HCT116 (cell line): ENCODE measurements at regions not wholly inside any gene's neighbourhood (a gene's known extent, or its start where the extent isn't known, plus 50 kb on each side); places are given as distances from the start of the nearest gene placed in this dataset.

Source experiments
- ATAC-seq: fragments of 200-7000 bp; cut with Tn5 transposase; 2 replicates; pipeline ENCODE4 v1.9.1; 2020; ENCODE audit warnings: mild to moderate bottlenecking, moderate library complexity
- BruUV-seq: library from RNA; stranded (reverse); fragments of 400-500 nt; replicated peaks from 2 replicates; lab custom pipeline; 2021; lab: Mats Ljungman, UMichigan
- CTCF ChIA-PET: fragments of 300-600 bp; sonication (Branson Sonifier 250); formaldehyde crosslinking; loops from one replicate; lab custom pipeline; 2021; ENCODE audit warnings: antibody characterized with exemption; lab: Charles Lee
- POLR2A ChIA-PET: fragments of 300-600, 350-600 bp; sonication (Branson Sonifier 250); formaldehyde crosslinking; loops from one replicate; lab custom pipeline; 2021; ENCODE audit warnings: antibody characterized with exemption; lab: Charles Lee
- RAD21 ChIA-PET, 2 experiments: fragments of 300-600 bp; sonication (Branson Sonifier 250); formaldehyde crosslinking; loops; one replicate each; lab custom pipeline; 2023; ENCODE audit warnings: low total read pairs in 2 of 2; ENCODE audit not compliant: uncharacterized antibody in 2 of 2, unreplicated experiment in 2 of 2, low non-redundant PET in 1 of 2; lab: Charles Lee
- DNase-seq: peaks from one replicate; pipeline ENCODE4 v3.0.0-alpha.2; 2010; ENCODE audit warnings: low read depth, low spot score
- H2AFZ ChIP-seq: fragments of 200-600 bp; shearing (Covaris generic), sonication (generic); 2 replicates; pipeline ENCODE4 v1.6.1; 2017; ENCODE audit warnings: low read depth, mixed run types, mixed read lengths, antibody characterized with exemption, low read length; ENCODE audit not compliant: poor library complexity, severe bottlenecking
- H3K27ac ChIP-seq: 2 replicates; pipeline ENCODE4 v1.5.1; 2012; ENCODE audit warnings: low read depth, low read length
- H3K27me3 ChIP-seq: fragments of 200-600 bp; sonication (generic); 2 replicates; pipeline ENCODE4 v1.6.1; 2016; ENCODE audit warnings: mixed run types, low read length, mixed read lengths; ENCODE audit not compliant: insufficient read depth
- H3K36me3 ChIP-seq, 2 experiments: fragments of 200-500 bp in 1 of 2; fragments of 200-600 bp in 1 of 2; sonication (Bioruptor generic) in 1 of 2; sonication (generic) in 1 of 2; 2 replicates each; pipeline versions ENCODE4 v1.5.1 to v1.6.1; 2014 to 2016; ENCODE audit warnings: low read length in 2 of 2, inconsistent platforms in 1 of 2, mixed read lengths in 1 of 2, mixed run types in 1 of 2; ENCODE audit not compliant: insufficient read depth in 2 of 2, control insufficient read depth in 1 of 2
- H3K4me1 ChIP-seq, 2 experiments: fragments of 200-600 bp in 1 of 2; sonication (generic) in 1 of 2; 2 replicates each; pipeline versions ENCODE4 v1.5.1 to v1.6.1; 2012 to 2017; ENCODE audit warnings: low read length in 2 of 2, inconsistent platforms in 1 of 2, mild to moderate bottlenecking in 1 of 2, mixed read lengths in 1 of 2, mixed run types in 1 of 2, moderate library complexity in 1 of 2; ENCODE audit not compliant: insufficient read depth in 2 of 2, control insufficient read depth in 1 of 2
- H3K4me2 ChIP-seq: fragments of 200-600 bp; sonication (generic); 2 replicates; pipeline ENCODE4 v1.6.1; 2017; ENCODE audit warnings: mixed run types, low read length, mixed read lengths
- H3K4me3 ChIP-seq, 2 experiments: fragments of 200-600 bp in 1 of 2; sonication (generic) in 1 of 2; replicated peaks in 1 of 2; 2 replicates each; pipeline ENCODE4 v1.5.1; 2011 to 2016; ENCODE audit warnings: low read length in 2 of 2, control low read depth in 1 of 2, low read depth in 1 of 2, mild to moderate bottlenecking in 1 of 2, mixed read lengths in 1 of 2, mixed run types in 1 of 2
- H3K79me2 ChIP-seq: fragments of 200-600 bp; sonication (generic); 2 replicates; pipeline ENCODE4 v1.6.1; 2017; ENCODE audit warnings: mild to moderate bottlenecking, mixed run types, low read length, moderate library complexity, mixed read lengths; ENCODE audit not compliant: insufficient read depth
- H3K9ac ChIP-seq: fragments of 200-600 bp; sonication (generic); 2 replicates; pipeline ENCODE4 v1.6.1; 2016; ENCODE audit warnings: low read length, mixed read lengths
- H3K9me2 ChIP-seq: fragments of 200-600 bp; sonication (generic), shearing (Covaris generic); 2 replicates; pipeline ENCODE4 v1.6.1; 2017; ENCODE audit warnings: mixed run types, mild to moderate bottlenecking, moderate library complexity; ENCODE audit not compliant: insufficient read depth
- H3K9me3 ChIP-seq, 2 experiments: fragments of 200-500 bp in 1 of 2; fragments of 200-600 bp in 1 of 2; sonication (Bioruptor generic) in 1 of 2; sonication (generic) in 1 of 2; 2 replicates each; pipeline ENCODE4 v1.6.1; 2014 to 2017; ENCODE audit warnings: low read length in 2 of 2, mixed read lengths in 2 of 2, inconsistent platforms in 1 of 2, low read depth in 1 of 2, mild to moderate bottlenecking in 1 of 2, mixed run types in 1 of 2, moderate library complexity in 1 of 2; ENCODE audit not compliant: control insufficient read depth in 1 of 2, insufficient read depth in 1 of 2
- H4K20me1 ChIP-seq: fragments of 200-600 bp; sonication (generic), shearing (Covaris generic); 2 replicates; pipeline ENCODE4 v1.6.1; 2017; ENCODE audit warnings: mixed run types, mild to moderate bottlenecking, moderate library complexity; ENCODE audit not compliant: insufficient read depth
- CBX3 ChIP-seq: IDR thresholded peaks from 2 replicates; pipeline ENCODE4 v1.6.1; 2012; ENCODE audit warnings: low read depth
- EGR1 ChIP-seq: IDR thresholded peaks from 2 replicates; pipeline ENCODE4 v1.6.1; 2012; ENCODE audit warnings: low read depth
- EZH2 ChIP-seq: fragments of 200-600 bp; sonication (generic); IDR thresholded peaks from 2 replicates; pipeline ENCODE4 v1.6.1; 2017; ENCODE audit warnings: antibody characterized with exemption, mixed run types
- JUND ChIP-seq: IDR thresholded peaks from 2 replicates; pipeline ENCODE4 v1.6.1; 2012
- RAD21 ChIP-seq: IDR thresholded peaks from 2 replicates; pipeline ENCODE4 v1.6.1; 2012; ENCODE audit warnings: low read depth, mild to moderate bottlenecking
- SIN3A ChIP-seq: IDR thresholded peaks from 2 replicates; pipeline ENCODE4 v1.6.1; 2012; ENCODE audit warnings: low read depth
- TCF7L2 ChIP-seq: IDR thresholded peaks from 2 replicates; pipeline ENCODE4 v1.7.0; 2011; ENCODE audit warnings: borderline replicate concordance, inconsistent platforms; ENCODE audit not compliant: insufficient read depth, insufficient read length; ENCODE audit errors: extremely low read depth
- YY1 ChIP-seq: IDR thresholded peaks from 2 replicates; pipeline ENCODE4 v1.6.1; 2011; ENCODE audit warnings: low read length, low read depth, moderate library complexity, mild to moderate bottlenecking; ENCODE audit not compliant: insufficient replicate concordance; ENCODE audit errors: extremely low read depth
- ZBTB33 ChIP-seq: IDR thresholded peaks from 2 replicates; pipeline ENCODE4 v1.6.1; 2011; ENCODE audit warnings: mild to moderate bottlenecking, low read length, moderate library complexity; ENCODE audit not compliant: insufficient replicate concordance; ENCODE audit errors: extremely low read depth
- ZFX ChIP-seq: fragments of 450-650 bp; IDR thresholded peaks from 2 replicates; pipeline ENCODE4 v1.6.1; 2017
- intact Hi-C: fragments of 100-400 bp; cut with micrococcal nuclease; formaldehyde crosslinking; loops from 2 replicates; pipeline ENCODE4 v1.10.0; 2022
- TF ChIP-seq, protein P1 (sequence below): IDR thresholded peaks from 2 replicates; pipeline ENCODE4 v1.6.1; 2012

DNA sequence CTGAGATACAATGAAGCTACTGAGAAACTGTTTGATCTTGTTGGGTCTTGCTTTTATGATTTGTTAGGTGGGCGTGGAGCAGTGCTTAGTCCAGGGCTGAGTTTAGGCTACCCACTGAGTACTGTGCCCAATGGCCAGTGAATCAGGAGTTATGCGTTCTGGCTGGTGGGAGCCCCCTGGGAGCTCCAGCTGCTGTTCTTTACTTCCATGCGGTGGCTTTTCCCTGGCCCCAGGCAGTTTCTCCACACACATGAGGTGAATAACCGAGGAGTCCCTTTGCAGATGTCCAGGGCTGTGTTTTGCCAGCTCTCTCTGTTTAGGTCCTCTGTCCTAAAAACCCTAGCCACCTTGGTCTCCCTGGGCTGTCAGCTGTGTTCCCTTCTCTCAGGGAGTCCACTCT is 106.5 kb downstream of the KLF13 start:
- ChIA-PET RAD21 (no interaction called here), POLR2A (no interaction called here), CTCF (interaction anchor here (0.7 kb wide), 1 partner anchor 218 kb away, joined by 3 read pairs; no protein-coding TSS in a partner anchor)
- Histone ChIP-seq H4K20me1 (no peaks in the 10 kb centered on the region), H3K9ac (no peak overlapping the region), H3K27ac (no peak overlapping the region), H3K4me2 (no peak overlapping the region), H3K27me3 (no peaks in the 10 kb centered on the region), H3K4me1 (peaks cover 5 to 13% of the 10 kb centered on the region in 2 experiments), H3K36me3 (no peaks in the 10 kb centered on the region), H3K79me2 (no peaks in the 10 kb centered on the region), H3K9me2 (no peaks in the 10 kb centered on the region), H3K4me3 (no peak overlapping the region), H3K9me3 (no peaks in the 10 kb centered on the region), H2AFZ (no peak overlapping the region)
- BruUV-seq, result no TSS peak
- ATAC-seq (no peak), DNase-seq (no peak)
- TF ChIP-seq TCF7L2 (no peak), SIN3A (no peak), EZH2 (no peak), ZFX (no peak), CBX3 (no peak), JUND (no peak)
- intact Hi-C loops, result loop anchor here (10.0 kb wide), 1 partner anchor 218 kb away; no protein-coding TSS in a partner anchor

DNA sequence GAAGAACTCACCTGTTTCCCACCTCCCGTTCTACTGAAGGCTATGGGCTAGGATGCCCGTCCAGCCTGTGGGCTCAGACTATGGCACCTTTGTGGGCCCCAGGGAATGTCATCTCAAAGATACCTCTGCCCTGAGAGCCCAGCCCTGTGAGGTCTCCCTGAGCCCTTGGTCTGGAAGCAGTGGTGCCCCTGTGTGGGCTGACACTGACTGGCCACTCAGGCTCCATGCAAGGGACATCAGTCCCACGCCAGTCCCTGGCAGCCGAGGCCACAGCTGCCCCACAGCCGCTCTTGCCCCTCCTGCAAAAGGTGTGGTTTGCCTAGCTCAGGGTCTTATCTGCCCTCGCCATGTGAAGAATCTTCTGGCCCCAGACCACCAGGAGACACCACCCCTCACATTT is 106.9 kb downstream of the KLF13 start:
- no peak overlapping the region for H3K9ac ChIP-seq
- intact Hi-C loops, result loop anchor here (10.0 kb wide), 1 partner anchor 219 kb away; no protein-coding TSS in a partner anchor
- CTCF ChIA-PET, result interaction anchor here (0.7 kb wide), 1 partner anchor 219 kb away, joined by 3 read pairs; no protein-coding TSS in a partner anchor

More for the DNA sequence above, 106.9 kb downstream of the KLF13 start:
- peaks cover 5 to 13% of the 10 kb centered on the region in 2 experiments for H3K4me1 ChIP-seq
- no peaks in the 10 kb centered on the region for H4K20me1 ChIP-seq
- ATAC-seq, result no peak
- ChIA-PET POLR2A (no interaction called here), RAD21 (no interaction called here)
- H3K4me2 ChIP-seq, result no peak overlapping the region
- H3K9me3 ChIP-seq, result no peaks in the 10 kb centered on the region
- no peaks in the 10 kb centered on the region for H3K9me2 ChIP-seq
- no TSS peak for BruUV-seq
- H3K79me2 ChIP-seq, result no peaks in the 10 kb centered on the region
- H3K27ac ChIP-seq, result no peak overlapping the region
- H3K4me3 ChIP-seq, result no peak overlapping the region
- no peak for DNase-seq
- TF ChIP-seq YY1 (no peak), EZH2 (no peak), CBX3 (no peak), ZBTB33 (no peak), RAD21 (no peak), EGR1 (no peak)
- TF ChIP-seq, protein P1, sequence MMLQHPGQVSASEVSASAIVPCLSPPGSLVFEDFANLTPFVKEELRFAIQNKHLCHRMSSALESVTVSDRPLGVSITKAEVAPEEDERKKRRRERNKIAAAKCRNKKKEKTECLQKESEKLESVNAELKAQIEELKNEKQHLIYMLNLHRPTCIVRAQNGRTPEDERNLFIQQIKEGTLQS, result no peak
- H2AFZ ChIP-seq, result no peak overlapping the region
- H3K36me3 ChIP-seq, result no peaks in the 10 kb centered on the region
- H3K27me3 ChIP-seq, result no peaks in the 10 kb centered on the region
